Stimulated activated CD8-positive, alpha-beta memory T cell treated with anti-CD3 and anti-CD28 coated beads, Interleukin-7, amount 100 ng/mL, for 48 hours (primary cell): ENCODE measurements at regions not wholly inside any gene's neighbourhood (a gene's known extent, or its start where the extent isn't known, plus 50 kb on each side); places are given as distances from the start of the nearest gene placed in this dataset.
"Not testable (repeated sequence)": the region's sequence is repeated elsewhere in the genome, so short reads cannot be mapped to it uniquely, and the experiment has no call there.

ENCODE experiments used
- DNase-seq, 2 donors: peaks; one replicate each; pipeline ENCODE4 v3.0.0-alpha.2; 2020; ENCODE audit warnings: low read depth in 1 of 2; ENCODE audit errors: extremely low read depth in 1 of 2

DNA sequence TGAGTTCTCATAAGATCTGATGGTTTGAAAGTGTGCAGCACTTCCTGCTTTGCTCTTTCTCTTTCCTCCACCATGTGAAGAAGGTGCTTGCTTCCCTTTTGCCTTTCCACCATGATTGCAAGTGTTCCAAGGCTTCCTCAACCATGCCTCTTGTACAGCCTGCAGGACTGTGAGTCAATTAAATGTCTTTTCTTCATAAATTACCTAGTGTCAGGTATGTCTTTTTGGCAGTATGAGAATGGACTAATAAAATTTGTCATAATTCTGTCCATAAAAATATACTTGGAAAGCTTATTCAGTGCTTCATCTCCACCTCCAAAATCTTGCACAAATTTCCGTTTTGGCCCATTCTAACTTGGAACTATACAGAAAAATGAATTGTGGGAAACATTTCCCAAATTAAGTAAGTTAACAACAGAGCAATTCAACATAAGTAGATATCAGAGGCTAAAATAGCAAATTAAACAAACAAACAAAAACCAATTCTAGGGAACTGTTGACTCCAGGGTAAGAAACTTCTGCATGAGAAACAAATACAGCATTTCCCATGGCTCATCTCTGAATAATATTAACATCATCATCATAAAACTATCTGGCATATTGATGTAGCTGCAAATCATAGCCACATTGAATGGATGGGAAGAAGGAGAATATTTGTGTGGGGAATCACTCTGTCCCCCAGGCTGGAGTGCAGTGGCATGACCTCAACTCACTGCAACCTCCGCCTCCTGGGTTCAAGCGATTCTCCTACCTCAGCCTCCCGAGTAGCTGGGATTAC is 459.5 kb upstream of the FAR2 start:
- DNase-seq, result no peak

DNA sequence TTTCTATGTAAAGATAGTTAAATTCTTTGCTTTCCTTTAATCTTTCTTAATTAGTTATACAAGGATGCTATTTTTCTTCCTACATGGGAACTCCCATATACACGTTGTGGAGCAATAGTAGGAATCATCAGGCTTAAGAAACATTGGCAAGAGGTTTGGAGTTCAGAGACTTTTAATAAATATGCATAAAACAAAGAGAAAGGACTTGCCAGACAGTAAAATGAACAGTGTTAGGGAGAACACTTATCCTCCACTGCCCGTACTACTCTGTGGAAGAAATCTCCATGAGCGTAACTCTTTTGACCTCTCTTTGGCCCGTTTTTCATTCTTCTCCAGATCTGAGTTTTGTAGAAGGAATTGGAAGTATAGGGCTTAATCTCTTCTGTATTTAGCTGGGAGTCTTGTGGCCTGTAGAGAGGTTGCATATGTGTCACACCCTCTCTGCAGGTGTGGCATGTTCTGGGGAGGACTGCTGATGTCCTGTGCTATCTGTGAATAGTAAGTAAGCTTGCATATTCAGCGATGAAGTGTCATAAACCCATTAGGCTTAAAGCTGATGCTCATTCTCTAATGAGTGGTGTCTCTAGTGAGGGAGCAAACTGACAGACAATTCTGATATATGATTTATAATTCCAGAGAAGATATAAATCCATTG is 455.4 kb upstream of the FAR2 start:
- no peak for DNase-seq

GRCh38 chr12:28698553-28698952 is 450.5 kb upstream of the FAR2 start:
- DNase-seq, result no peak

DNA sequence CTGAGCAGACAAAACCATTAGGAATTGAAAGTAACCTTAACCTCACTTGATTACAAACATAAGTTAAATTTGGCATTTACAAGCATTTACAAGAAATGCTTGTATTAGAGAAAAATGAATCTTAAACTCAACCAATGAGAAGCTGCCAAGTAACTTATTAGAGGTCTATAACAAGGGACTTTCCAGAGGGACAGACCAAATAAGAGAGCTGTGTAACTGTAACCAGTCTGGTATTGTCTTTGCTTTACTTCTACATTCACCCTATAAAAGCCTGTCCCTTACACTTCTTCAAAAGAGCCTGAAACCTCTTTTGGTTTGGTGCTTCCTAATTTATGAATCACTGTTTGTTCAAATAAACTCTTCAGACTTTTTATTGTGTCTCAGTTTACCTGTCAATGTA is 450.0 kb upstream of the FAR2 start:
- no peak for DNase-seq

DNA sequence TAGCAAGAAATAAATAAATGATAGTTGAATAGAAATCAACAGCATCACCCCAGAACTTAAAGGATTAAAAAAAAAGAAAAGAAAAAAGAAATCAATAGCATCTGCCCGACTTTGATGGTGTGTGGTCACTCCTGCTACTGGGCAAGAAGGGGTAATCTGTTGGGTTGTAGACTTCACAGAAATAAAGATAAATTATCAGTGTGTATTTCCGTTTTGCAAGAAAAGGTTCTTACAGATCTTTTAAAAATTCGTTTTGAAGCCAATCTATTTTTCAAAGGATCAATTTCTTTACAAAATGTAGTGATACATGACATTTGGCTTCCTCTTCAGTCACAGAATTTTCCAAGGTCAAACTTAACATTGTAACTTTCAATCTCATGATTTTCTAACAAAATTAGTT is 448.9 kb upstream of the FAR2 start:
- DNase-seq, result no peak

DNA sequence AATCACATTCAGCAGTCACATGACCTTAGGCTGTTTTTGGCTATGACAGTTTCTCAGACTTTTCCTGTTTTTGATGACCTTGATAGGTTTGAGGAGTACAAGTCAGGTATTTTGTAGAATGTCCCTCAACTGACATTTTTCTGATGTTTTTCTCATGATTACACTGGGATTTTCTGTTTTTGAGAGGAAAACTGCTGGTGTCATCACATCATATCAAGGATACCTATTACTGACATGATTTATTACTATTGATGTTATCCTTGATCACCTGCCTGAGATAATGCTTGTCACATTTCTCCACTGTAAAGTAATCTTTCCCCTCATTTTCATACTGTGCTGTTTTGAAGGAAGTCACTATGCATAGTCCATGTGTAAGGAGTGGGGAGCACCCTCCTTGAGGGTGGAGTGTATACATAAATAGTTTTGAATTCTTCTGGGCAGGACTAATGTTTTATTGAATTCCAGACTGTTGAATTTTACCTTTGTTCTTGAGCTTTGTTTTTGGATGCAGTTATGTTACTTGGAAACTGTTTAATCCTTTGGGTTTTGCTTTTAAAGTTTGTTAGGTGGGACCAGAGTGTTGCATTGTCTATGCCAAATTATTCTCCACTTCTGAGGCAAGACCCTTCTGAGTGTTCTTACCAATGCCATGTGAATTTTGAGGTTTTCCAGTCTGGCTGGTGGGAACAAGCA is 444.5 kb upstream of the FAR2 start:
- DNase-seq, result no peak

DNA sequence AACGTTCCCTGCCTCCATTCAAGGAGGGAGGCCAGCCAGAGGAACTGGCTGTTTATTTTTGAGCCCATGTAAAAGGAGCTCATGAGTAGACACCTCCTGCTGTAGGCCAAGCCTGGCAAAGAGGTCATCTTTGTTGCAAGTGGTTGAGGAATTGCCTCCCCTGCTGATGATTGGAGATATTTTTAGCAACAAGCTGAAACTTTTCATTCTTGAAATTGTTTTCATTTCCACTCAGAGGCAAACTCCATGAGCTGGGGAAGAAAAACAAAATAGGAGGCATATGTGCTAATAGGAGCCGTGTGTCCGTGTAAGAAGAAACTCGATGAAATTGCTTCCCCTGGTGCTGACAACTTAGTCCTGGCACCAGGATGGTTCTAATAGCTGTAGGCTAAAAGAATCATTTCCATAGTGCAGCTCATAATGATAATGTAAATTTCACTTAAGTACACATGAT is 440.1 kb upstream of the FAR2 start:
- DNase-seq, result no peak

- DNase-seq, result no peak
Measured at GRCh38 chr12:28709986-28710685, 438.9 kb upstream of the FAR2 start.

- DNase-seq, result no peak
Measured at GRCh38 chr12:28710882-28711281, 438.2 kb upstream of the FAR2 start.

GRCh38 chr12:28711421-28711820 is 437.7 kb upstream of the FAR2 start:
- DNase-seq, result no peak

DNA sequence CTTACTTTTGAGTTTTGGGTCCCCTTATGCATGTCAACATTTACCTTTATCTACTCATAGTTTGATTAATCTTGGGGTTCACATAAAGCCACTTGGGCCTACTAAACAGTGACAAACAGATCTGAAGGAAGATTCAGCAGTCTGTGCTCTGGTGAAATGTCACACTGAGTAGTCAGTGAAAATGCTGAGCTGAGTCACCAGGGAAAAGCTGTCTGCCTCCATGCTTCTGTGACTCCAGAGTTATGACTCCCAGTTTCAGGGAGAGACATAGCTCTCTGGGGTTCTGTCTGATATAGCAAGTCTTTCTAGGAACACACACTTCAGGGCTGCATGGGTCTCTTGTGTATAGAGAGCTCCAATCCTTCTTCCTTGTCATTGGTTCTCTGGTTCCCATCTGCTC is 406.3 kb upstream of the FAR2 start:
- DNase-seq, result no peak

- DNase-seq, result no peak
Measured at GRCh38 chr12:28746734-28747325, 402.2 kb upstream of the FAR2 start.

- no peak for DNase-seq
Measured at GRCh38 chr12:28750946-28751685, 398.0 kb upstream of the FAR2 start.

GRCh38 chr12:28755027-28755426 is 394.1 kb upstream of the FAR2 start:
- no peak for DNase-seq

DNA sequence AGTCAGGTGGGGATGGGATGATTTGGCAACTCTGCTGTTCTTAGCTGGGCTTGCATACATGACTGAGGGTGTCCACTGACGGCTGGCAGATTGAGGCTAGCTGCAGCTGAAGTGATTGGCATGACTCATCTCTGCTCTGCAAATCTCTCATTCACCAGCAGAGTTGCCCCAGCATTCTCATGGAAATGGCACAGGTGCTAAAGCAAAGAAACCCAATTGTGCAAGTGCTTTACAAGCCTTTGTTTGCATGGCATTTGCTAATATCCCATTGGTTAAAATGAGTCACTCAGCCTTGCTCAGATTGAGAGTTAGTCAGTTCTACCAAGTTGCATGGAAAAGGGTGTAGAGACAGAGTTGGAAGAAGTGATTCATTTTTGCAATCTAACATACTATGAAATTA is 389.7 kb upstream of the FAR2 start:
- DNase-seq, result no peak

DNA sequence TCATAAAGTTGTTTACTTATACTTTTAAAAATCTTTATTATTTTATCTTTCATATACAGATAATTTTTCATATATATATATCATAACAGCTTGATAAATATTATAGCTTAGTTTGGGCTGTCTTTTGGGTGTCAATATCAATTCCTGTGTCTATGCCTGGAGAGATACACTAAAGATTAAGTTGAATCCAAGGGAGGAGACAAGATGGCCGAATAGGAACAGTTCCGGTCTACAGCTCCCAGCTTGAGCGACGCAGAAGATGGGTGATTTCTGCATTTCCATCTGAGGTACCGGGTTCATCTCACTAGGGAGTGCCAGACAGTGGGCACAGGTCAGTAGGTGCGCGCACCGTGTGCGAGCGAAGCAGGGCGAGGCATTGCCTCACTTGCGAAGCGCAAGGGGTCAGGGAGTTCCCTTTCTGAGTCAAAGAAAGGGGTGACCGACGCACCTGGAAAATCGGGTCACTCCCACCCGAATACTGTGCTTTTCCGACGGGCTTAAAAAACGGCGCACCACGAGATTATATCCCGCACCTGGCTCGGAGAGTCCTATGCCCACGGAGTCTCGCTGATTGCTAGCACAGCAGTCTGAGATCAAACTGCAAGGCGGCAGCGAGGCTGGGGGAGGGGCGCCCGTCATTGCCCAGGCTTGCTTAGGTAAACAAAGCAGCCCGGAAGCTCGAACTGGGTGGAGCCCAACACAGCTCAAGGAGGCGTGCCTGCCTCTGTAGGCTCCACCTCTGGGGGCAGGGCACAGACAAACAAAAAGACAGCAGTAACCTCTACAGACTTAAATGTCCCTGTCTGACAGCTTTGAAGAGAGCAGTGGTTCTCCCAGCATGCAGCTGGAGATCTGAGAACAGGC is 388.8 kb upstream of the FAR2 start:
- not testable (repeated sequence) for DNase-seq

DNA sequence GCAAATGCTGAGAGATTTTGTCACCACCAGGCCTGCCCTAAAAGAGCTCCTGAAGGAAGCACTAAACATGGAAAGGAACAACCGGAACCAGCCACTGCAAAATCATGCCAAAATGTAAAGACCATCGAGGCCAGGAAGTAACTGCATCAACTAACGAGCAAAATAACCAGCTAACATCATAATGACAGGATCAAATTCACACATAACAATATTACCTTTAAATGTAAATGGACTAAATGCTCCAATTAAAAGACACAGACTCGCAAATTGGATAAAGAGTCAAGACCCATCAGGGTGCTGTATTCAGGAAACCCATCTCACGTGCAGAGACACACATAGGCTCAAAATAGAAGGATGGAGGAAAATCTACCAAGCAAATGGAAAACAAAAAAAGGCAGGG is 387.2 kb upstream of the FAR2 start:
- DNase-seq, result not testable (repeated sequence)

- no peak for DNase-seq
Measured at GRCh38 chr12:28766398-28766797, 382.7 kb upstream of the FAR2 start.

DNA sequence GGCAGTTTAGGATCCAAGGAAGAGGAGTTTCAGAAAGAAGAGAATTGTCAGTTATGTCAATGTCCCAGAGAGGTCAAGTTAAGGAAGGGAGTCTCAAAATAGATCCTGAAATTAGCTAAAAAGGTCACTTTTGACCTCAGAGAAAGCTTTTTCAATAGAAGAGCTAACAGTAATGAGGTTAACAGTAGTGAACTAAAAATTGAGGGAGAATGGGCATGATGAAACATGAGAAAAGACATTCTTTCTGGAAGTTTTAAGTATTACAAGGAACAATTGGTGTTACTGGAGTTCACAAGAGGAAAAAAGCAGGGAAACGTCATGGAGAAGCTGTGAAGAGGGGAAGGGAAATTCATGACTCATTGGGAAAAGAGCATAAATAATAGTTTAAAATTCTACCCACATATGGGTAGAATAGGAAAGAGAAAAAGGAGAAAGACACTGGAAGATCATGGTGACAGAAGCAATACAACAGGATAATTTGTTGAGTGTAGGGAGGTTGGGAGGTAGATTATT is 381.2 kb upstream of the FAR2 start:
- DNase-seq, result no peak
